A673 (cell line): ENCODE measurements at regions not wholly inside any gene's neighbourhood (a gene's known extent, or its start where the extent isn't known, plus 50 kb on each side); places are given as distances from the start of the nearest gene placed in this dataset.

Experiments used
- EZH2 ChIP-seq: fragments of 200-600 bp; sonication (generic); IDR thresholded peaks from 2 replicates; pipeline ENCODE4 v1.6.1; 2017; ENCODE audit warnings: borderline replicate concordance, low read depth, mild to moderate bottlenecking, mixed read lengths, antibody characterized with exemption, low read length; ENCODE audit not compliant: poor library complexity, severe bottlenecking
- TF ChIP-seq, protein P1 (sequence below): fragments of 300-800, 200-600 bp; sonication (generic); conservative IDR thresholded peaks from 2 replicates; pipeline ENCODE4 v1.5.1; 2017; ENCODE audit warnings: low read depth, mild to moderate bottlenecking, antibody characterized with exemption, low read length, moderate library complexity, mixed read lengths

DNA sequence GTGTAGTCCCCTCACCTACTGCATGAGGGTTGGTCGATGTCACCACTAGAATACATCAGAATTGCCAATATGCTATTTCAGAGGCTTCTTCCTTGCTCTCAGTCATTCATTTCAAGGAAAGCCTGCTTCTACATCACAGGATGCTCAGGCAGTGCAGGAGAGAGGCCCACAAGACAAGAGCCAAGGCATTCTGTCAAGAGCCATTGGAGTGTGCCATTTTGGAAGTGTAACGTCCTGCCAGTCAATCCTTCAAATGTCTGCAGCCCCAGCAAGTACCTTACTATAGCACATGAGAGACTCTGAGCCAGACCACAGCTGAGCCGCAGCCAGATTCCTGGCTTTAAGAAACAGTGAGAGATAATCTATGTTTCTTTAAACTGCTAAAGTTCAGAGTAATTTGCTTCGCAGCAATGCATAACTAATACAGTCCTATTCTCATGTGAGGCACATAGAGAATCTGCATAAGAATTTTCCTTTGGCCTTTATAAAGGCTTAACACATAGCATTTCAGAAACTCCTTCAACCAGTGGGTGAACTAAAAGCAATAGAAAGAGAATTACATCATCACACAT lies 166.5 kb upstream of the GNAI1 start:
- TF ChIP-seq, protein P1, sequence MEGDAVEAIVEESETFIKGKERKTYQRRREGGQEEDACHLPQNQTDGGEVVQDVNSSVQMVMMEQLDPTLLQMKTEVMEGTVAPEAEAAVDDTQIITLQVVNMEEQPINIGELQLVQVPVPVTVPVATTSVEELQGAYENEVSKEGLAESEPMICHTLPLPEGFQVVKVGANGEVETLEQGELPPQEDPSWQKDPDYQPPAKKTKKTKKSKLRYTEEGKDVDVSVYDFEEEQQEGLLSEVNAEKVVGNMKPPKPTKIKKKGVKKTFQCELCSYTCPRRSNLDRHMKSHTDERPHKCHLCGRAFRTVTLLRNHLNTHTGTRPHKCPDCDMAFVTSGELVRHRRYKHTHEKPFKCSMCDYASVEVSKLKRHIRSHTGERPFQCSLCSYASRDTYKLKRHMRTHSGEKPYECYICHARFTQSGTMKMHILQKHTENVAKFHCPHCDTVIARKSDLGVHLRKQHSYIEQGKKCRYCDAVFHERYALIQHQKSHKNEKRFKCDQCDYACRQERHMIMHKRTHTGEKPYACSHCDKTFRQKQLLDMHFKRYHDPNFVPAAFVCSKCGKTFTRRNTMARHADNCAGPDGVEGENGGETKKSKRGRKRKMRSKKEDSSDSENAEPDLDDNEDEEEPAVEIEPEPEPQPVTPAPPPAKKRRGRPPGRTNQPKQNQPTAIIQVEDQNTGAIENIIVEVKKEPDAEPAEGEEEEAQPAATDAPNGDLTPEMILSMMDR: no peak
- no peak for TF ChIP-seq EZH2
